HG03135 (cell line): ENCODE measurements at regions not wholly inside any gene's neighbourhood (a gene's known extent, or its start where the extent isn't known, plus 50 kb on each side); places are given as distances from the start of the nearest gene placed in this dataset.

Source experiments
- ATAC-seq: cut with Tn5 transposase; IDR thresholded peaks from one replicate; pipeline ENCODE4 v1.9.1; 2021; ENCODE audit warnings: mild to moderate bottlenecking, moderate library complexity; ENCODE audit not compliant: unreplicated experiment

GRCh38 chr2:44825702-44826101 lies 115.8 kb upstream of the SIX3 start:
- ATAC-seq = no peak

- no peak for ATAC-seq
These were observed 114.9 kb upstream of the SIX3 start for GRCh38 chr2:44826601-44827000.

- ATAC-seq = no peak
These were observed 111.7 kb upstream of the SIX3 start for GRCh38 chr2:44829771-44830170.

- peak; percentile 63 for ATAC-seq
These were observed 108.1 kb upstream of the SIX3 start for GRCh38 chr2:44833171-44834069.

- no peak for ATAC-seq
These were observed 106.8 kb upstream of the SIX3 start for GRCh38 chr2:44834656-44835055.

GRCh38 chr2:44836174-44836573 lies 105.3 kb upstream of the SIX3 start:
- ATAC-seq = no peak

- ATAC-seq = no peak
These were observed 104.6 kb upstream of the SIX3 start for GRCh38 chr2:44836916-44837315.

- ATAC-seq = no peak
These were observed 103.2 kb upstream of the SIX3 start for GRCh38 chr2:44838116-44838790.

- ATAC-seq = no peak
These were observed 102.1 kb upstream of the SIX3 start for GRCh38 chr2:44839370-44839769.

GRCh38 chr2:44839771-44840502 lies 101.6 kb upstream of the SIX3 start:
- no peak for ATAC-seq

GRCh38 chr2:44840503-44840850 lies 101.0 kb upstream of the SIX3 start:
- ATAC-seq = no peak

- ATAC-seq = no peak
These were observed 98.4 kb upstream of the SIX3 start for GRCh38 chr2:44843086-44843485.

- no peak for ATAC-seq
These were observed 97.7 kb upstream of the SIX3 start for GRCh38 chr2:44843641-44844310.

GRCh38 chr2:44844651-44845270 lies 96.7 kb upstream of the SIX3 start:
- ATAC-seq = no peak

GRCh38 chr2:44848026-44848425 lies 93.5 kb upstream of the SIX3 start:
- no peak for ATAC-seq

GRCh38 chr2:44850016-44850415 lies 91.5 kb upstream of the SIX3 start:
- ATAC-seq = no peak

- no peak for ATAC-seq
These were observed 90.0 kb upstream of the SIX3 start for GRCh38 chr2:44851518-44851917.

GRCh38 chr2:44852594-44852993 lies 88.9 kb upstream of the SIX3 start:
- no peak for ATAC-seq

GRCh38 chr2:44859337-44859736 lies 82.2 kb upstream of the SIX3 start:
- no peak for ATAC-seq

GRCh38 chr2:44866152-44866551 lies 75.3 kb upstream of the SIX3 start:
- ATAC-seq = no peak

GRCh38 chr2:44869761-44870160 lies 71.7 kb upstream of the SIX3 start:
- ATAC-seq = no peak
